ENCODE measurements at regions not wholly inside any gene's neighbourhood (a gene's known extent, or its start where the extent isn't known, plus 50 kb on each side); places are given as distances from the start of the nearest gene placed in this dataset.
A peak's percentile ranks its signal among the peaks of the same experiment; 100 is the strongest.
"Not testable (repeated sequence)": the region's sequence is repeated elsewhere in the genome, so short reads cannot be mapped to it uniquely, and the experiment has no call there.

DNA sequence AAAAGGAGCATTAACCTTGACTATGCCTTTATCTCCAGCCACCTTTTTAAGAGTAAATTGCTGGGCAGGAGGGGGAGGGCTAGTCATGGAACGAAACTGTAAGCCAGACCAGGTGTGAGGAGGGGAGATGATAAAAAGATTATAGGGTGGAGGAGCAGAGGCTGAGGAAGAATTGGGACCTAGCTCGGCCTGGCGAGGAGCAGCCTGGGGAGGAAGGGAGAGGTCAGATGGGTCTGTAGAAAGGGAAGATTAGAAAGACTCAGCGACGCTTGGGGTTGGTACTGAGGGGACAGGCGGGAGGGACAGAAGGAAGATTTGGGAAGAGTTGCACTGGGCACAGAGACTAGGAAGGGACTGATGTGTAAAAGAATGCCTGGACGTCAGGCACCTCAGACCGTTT, 58.4 kb upstream of the BMP2K start:
- H3K4me1 ChIP-seq (ENCODE audit: insufficient read depth, low read length), result peaks cover 14% of the 10 kb centered on the region
- H3K4me3 ChIP-seq (ENCODE audit: low read length in 2 of 2); H3K9me3 ChIP-seq (ENCODE audit: control insufficient read depth in 1 of 2, low read length in 2 of 2); H3K4me3 Mint-ChIP-seq; H3K36me3 Mint-ChIP-seq; CTCF ChIA-PET (ENCODE audit: partially characterized antibody); H3K27me3 Mint-ChIP-seq; H3K27ac Mint-ChIP-seq; POLR2A ChIA-PET (ENCODE audit: partially characterized antibody); H3K36me3 ChIP-seq (ENCODE audit: insufficient read depth, low read length); DNase-seq; intact Hi-C loops (cut with micrococcal nuclease); H3K27ac ChIP-seq (ENCODE audit: low read depth, low read length); H3K27me3 ChIP-seq (ENCODE audit: insufficient read depth, low read length); H3K9me3 Mint-ChIP-seq: not testable (repeated sequence)
- peaks cover 11 to 31% (median 17%) of the 10 kb centered on the region in 4 donors for H3K4me1 Mint-ChIP-seq

DNA sequence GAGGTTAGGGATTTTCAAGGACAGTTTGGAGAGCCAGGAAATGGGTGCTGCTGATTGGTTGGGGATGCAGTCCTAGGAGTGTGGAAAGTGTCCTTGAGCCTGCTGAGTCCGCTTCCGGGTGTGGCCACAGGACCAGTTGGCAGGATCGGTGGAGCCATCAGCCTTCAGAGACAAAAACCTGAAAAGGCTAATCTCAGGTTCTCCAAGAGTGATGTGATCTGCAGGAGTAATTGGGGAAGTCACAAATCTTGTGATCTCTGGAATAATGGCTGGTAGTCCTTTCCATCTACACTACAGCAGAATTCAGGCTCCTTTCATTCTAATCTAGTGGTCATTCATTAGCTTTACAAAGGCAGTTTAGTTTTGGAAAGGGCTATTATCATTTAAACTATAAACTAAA, 55.9 kb upstream of the BMP2K start:
- Mint-ChIP-seq H3K4me3 (peak overlapping the region in 1 of 8 donors; percentile 64), H3K4me1 (peaks cover 11 to 31% (median 17%) of the 10 kb centered on the region in 4 donors), H3K27ac (peak overlapping the region in 1 of 7 donors; percentile 51), H3K27me3 (no peaks in the 10 kb centered on the region), H3K36me3 (no peaks in the 10 kb centered on the region), H3K9me3 (no peaks in the 10 kb centered on the region)
- no peak overlapping the region for H3K4me3 ChIP-seq (ENCODE audit: low read length in 2 of 2)
- H3K4me1 ChIP-seq (ENCODE audit: insufficient read depth, low read length), result peaks cover 14% of the 10 kb centered on the region
- DNase-seq, result no peak
- POLR2A ChIA-PET (ENCODE audit: partially characterized antibody), result no interaction called here
- no peaks in the 10 kb centered on the region for H3K9me3 ChIP-seq (ENCODE audit: control insufficient read depth in 1 of 2, low read length in 2 of 2)
- no peaks in the 10 kb centered on the region for H3K27me3 ChIP-seq (ENCODE audit: insufficient read depth, low read length)
- no peaks in the 10 kb centered on the region for H3K36me3 ChIP-seq (ENCODE audit: insufficient read depth, low read length)
- H3K27ac ChIP-seq (ENCODE audit: low read depth, low read length), result no peak overlapping the region
- intact Hi-C loops (cut with micrococcal nuclease), result no loop called here
- CTCF ChIA-PET (ENCODE audit: partially characterized antibody), result no interaction called here

GRCh38 chr4:78720994-78721677, 55.0 kb upstream of the BMP2K start:
- no peak overlapping the region for H3K4me3 ChIP-seq (ENCODE audit: low read length in 2 of 2)
- intact Hi-C loops (cut with micrococcal nuclease), result no loop called here
- H3K36me3 ChIP-seq (ENCODE audit: insufficient read depth, low read length), result no peaks in the 10 kb centered on the region
- H3K4me1 ChIP-seq (ENCODE audit: insufficient read depth, low read length), result peaks cover 14% of the 10 kb centered on the region
- Mint-ChIP-seq H3K9me3 (no peaks in the 10 kb centered on the region), H3K27me3 (no peaks in the 10 kb centered on the region), H3K4me1 (peaks cover 11 to 31% (median 17%) of the 10 kb centered on the region in 4 donors), H3K36me3 (no peaks in the 10 kb centered on the region), H3K4me3 (peak overlapping the region in 7 of 8 donors; percentile 67 to 85 (median 71)), H3K27ac (peak overlapping the region in 6 of 7 donors; percentile 1 to 86 (median 42))
- ChIA-PET POLR2A (ENCODE audit: partially characterized antibody) (no interaction called here), CTCF (ENCODE audit: partially characterized antibody) (no interaction called here)
- no peaks in the 10 kb centered on the region for H3K27me3 ChIP-seq (ENCODE audit: insufficient read depth, low read length)
- no peak overlapping the region for H3K27ac ChIP-seq (ENCODE audit: low read depth, low read length)
- H3K9me3 ChIP-seq (ENCODE audit: control insufficient read depth in 1 of 2, low read length in 2 of 2), result no peaks in the 10 kb centered on the region
- peak in 4 of 5 donors; percentile 5 to 17 (median 10) for DNase-seq

DNA sequence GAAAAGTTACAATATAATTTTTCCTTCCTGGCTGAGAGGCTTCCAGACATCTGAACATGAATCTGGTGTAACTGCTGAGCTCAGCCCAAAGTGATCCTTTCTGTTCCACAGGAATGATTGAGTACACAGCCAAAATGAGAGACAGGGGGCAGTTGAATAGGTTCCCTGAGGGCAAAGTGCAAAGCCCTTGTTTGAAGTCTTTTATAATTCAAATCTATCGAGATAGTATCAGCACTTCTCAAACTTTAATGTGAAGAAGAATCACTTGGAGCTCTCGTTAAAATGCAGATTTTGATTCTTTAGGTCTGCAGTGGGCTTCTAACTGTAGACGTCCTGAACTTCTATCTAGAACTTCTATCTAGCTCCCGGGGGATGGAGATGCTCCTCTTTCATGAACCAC, 54.4 kb upstream of the BMP2K start:
- Histone ChIP-seq H3K4me3 (ENCODE audit: low read length in 2 of 2) (no peak overlapping the region), H3K27ac (ENCODE audit: low read depth, low read length) (no peak overlapping the region), H3K27me3 (ENCODE audit: insufficient read depth, low read length) (no peaks in the 10 kb centered on the region), H3K4me1 (ENCODE audit: insufficient read depth, low read length) (peaks cover 14% of the 10 kb centered on the region), H3K9me3 (ENCODE audit: control insufficient read depth in 1 of 2, low read length in 2 of 2) (no peaks in the 10 kb centered on the region), H3K36me3 (ENCODE audit: insufficient read depth, low read length) (no peaks in the 10 kb centered on the region)
- ChIA-PET CTCF (ENCODE audit: partially characterized antibody) (no interaction called here), POLR2A (ENCODE audit: partially characterized antibody) (no interaction called here)
- no peaks in the 10 kb centered on the region for H3K36me3 Mint-ChIP-seq
- peak overlapping the region in 1 of 8 donors; percentile 6 for H3K4me3 Mint-ChIP-seq
- H3K9me3 Mint-ChIP-seq, result no peaks in the 10 kb centered on the region
- intact Hi-C loops (cut with micrococcal nuclease), result no loop called here
- peak overlapping the region in 1 of 7 donors; percentile 6 for H3K27ac Mint-ChIP-seq
- peaks cover 11 to 31% (median 17%) of the 10 kb centered on the region in 4 donors for H3K4me1 Mint-ChIP-seq
- no peak for DNase-seq
- H3K27me3 Mint-ChIP-seq, result no peaks in the 10 kb centered on the region

DNA sequence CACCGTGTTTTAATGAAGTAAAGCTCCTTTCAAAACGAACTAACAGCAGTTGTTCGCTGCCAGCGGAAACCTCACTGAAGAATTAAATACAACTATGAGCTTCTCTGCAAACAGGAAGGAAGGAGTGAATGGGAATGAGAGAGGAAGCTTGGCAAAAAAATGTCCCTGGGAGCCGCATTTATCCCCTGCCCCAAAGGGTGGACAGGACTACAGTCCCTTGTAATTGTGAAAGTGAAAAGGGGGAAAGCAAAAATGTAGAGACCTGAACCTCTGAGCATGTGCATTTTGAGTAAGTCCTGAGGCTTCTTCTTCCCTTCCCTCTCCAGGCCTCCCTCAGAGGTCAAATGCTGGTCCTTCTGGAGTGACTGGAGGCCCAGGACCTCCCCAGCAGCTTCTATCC, 53.8 kb upstream of the BMP2K start:
- no peaks in the 10 kb centered on the region for H3K9me3 ChIP-seq (ENCODE audit: control insufficient read depth in 1 of 2, low read length in 2 of 2)
- CTCF ChIA-PET (ENCODE audit: partially characterized antibody), result no interaction called here
- H3K4me1 ChIP-seq (ENCODE audit: insufficient read depth, low read length), result peaks cover 14% of the 10 kb centered on the region
- Mint-ChIP-seq H3K36me3 (no peaks in the 10 kb centered on the region), H3K27ac (peak overlapping the region in 1 of 7 donors; percentile 6), H3K9me3 (no peaks in the 10 kb centered on the region), H3K4me3 (no peak overlapping the region), H3K27me3 (no peaks in the 10 kb centered on the region), H3K4me1 (peaks cover 11 to 31% (median 17%) of the 10 kb centered on the region in 4 donors)
- no peak overlapping the region for H3K27ac ChIP-seq (ENCODE audit: low read depth, low read length)
- H3K36me3 ChIP-seq (ENCODE audit: insufficient read depth, low read length), result no peaks in the 10 kb centered on the region
- intact Hi-C loops (cut with micrococcal nuclease), result no loop called here
- DNase-seq, result no peak
- no peak overlapping the region for H3K4me3 ChIP-seq (ENCODE audit: low read length in 2 of 2)
- POLR2A ChIA-PET (ENCODE audit: partially characterized antibody), result no interaction called here
- H3K27me3 ChIP-seq (ENCODE audit: insufficient read depth, low read length), result no peaks in the 10 kb centered on the region

- DNase-seq, result no peak
- no peaks in the 10 kb centered on the region for H3K27me3 ChIP-seq (ENCODE audit: insufficient read depth, low read length)
- Mint-ChIP-seq H3K4me3 (no peak overlapping the region), H3K27me3 (no peaks in the 10 kb centered on the region), H3K27ac (no peak overlapping the region), H3K36me3 (no peaks in the 10 kb centered on the region), H3K4me1 (peaks cover 11 to 31% (median 17%) of the 10 kb centered on the region in 4 donors), H3K9me3 (no peaks in the 10 kb centered on the region)
- H3K4me3 ChIP-seq (ENCODE audit: low read length in 2 of 2), result no peak overlapping the region
- no peaks in the 10 kb centered on the region for H3K36me3 ChIP-seq (ENCODE audit: insufficient read depth, low read length)
- intact Hi-C loops (cut with micrococcal nuclease), result no loop called here
- POLR2A ChIA-PET (ENCODE audit: partially characterized antibody), result no interaction called here
- peaks cover 14% of the 10 kb centered on the region for H3K4me1 ChIP-seq (ENCODE audit: insufficient read depth, low read length)
- no peak overlapping the region for H3K27ac ChIP-seq (ENCODE audit: low read depth, low read length)
- CTCF ChIA-PET (ENCODE audit: partially characterized antibody), result no interaction called here
- no peaks in the 10 kb centered on the region for H3K9me3 ChIP-seq (ENCODE audit: control insufficient read depth in 1 of 2, low read length in 2 of 2)
These were observed 53.3 kb upstream of the BMP2K start for GRCh38 chr4:78722878-78723277.

All from CD4-positive, alpha-beta memory T cell (primary cell).